H9 (cell line): ENCODE measurements at regions not wholly inside any gene's neighbourhood (a gene's known extent, or its start where the extent isn't known, plus 50 kb on each side); places are given as distances from the start of the nearest gene placed in this dataset.

Experiments
- DNase-seq: peaks from one replicate; pipeline ENCODE4 v3.0.0-alpha.2; 2017
- H2AFZ ChIP-seq: one replicate; pipeline ENCODE4 v1.6.1; 2013; ENCODE audit warnings: mild to moderate bottlenecking, low read length, control low read depth, moderate library complexity
- H2AK5ac ChIP-seq: 2 replicates; pipeline ENCODE4 v1.6.1; 2013; ENCODE audit warnings: low read length, control low read depth, mixed read lengths; ENCODE audit not compliant: insufficient read length
- H2BK120ac ChIP-seq: one replicate; pipeline ENCODE4 v1.6.1; 2013; ENCODE audit warnings: low read depth, mild to moderate bottlenecking, low read length, control low read depth, inconsistent platforms; ENCODE audit not compliant: poor library complexity, severe bottlenecking
- H2BK12ac ChIP-seq: 2 replicates; pipeline ENCODE4 v1.6.1; 2013; ENCODE audit warnings: low read length, control low read depth, mixed read lengths, low read depth; ENCODE audit not compliant: insufficient read length
- H2BK15ac ChIP-seq: 2 replicates; pipeline ENCODE4 v1.6.1; 2013; ENCODE audit warnings: low read depth, low read length, control low read depth
- H2BK20ac ChIP-seq: one replicate; pipeline ENCODE4 v1.6.1; 2013; ENCODE audit warnings: low read depth, mild to moderate bottlenecking, low read length, control low read depth, inconsistent platforms; ENCODE audit not compliant: poor library complexity, severe bottlenecking
- H2BK5ac ChIP-seq: 2 replicates; pipeline ENCODE4 v1.6.1; 2013; ENCODE audit warnings: low read length, control low read depth, mixed read lengths; ENCODE audit not compliant: insufficient read length
- H3K14ac ChIP-seq: 2 replicates; pipeline ENCODE4 v1.6.1; 2013; ENCODE audit warnings: low read length, control low read depth; ENCODE audit not compliant: insufficient read depth
- H3K18ac ChIP-seq: 2 replicates; pipeline ENCODE4 v1.6.1; 2013; ENCODE audit warnings: low read depth, mild to moderate bottlenecking, mixed read lengths, low read length, control low read depth; ENCODE audit not compliant: insufficient read length
- H3K23ac ChIP-seq: 2 replicates; pipeline ENCODE4 v1.6.1; 2013; ENCODE audit warnings: low read length, control low read depth, mixed read lengths, low read depth; ENCODE audit not compliant: insufficient read length
- H3K23me2 ChIP-seq: 2 replicates; pipeline ENCODE4 v1.6.1; 2013; ENCODE audit warnings: low read depth, mild to moderate bottlenecking, mixed read lengths, low read length, control low read depth; ENCODE audit not compliant: insufficient read length, poor library complexity, severe bottlenecking
- H3K27ac ChIP-seq: 2 replicates; pipeline ENCODE4 v1.5.1; 2013; ENCODE audit warnings: low read length, control low read depth, mixed read lengths, low read depth; ENCODE audit not compliant: insufficient read length
- H3K27me3 ChIP-seq: 2 replicates; pipeline ENCODE4 v1.6.1; 2013; ENCODE audit warnings: low read length, control low read depth, inconsistent platforms; ENCODE audit not compliant: insufficient read depth
- H3K4ac ChIP-seq: 2 replicates; pipeline ENCODE4 v1.6.1; 2013; ENCODE audit warnings: low read depth, mild to moderate bottlenecking, control low read depth, inconsistent platforms, low read length, moderate library complexity
- H3K4me1 ChIP-seq: 2 replicates; pipeline ENCODE4 v1.6.1; 2013; ENCODE audit warnings: low read length, control low read depth, inconsistent platforms; ENCODE audit not compliant: insufficient read depth
- H3K4me2 ChIP-seq: 2 replicates; pipeline ENCODE4 v1.6.1; 2013; ENCODE audit warnings: low read length, control low read depth, mixed read lengths; ENCODE audit not compliant: insufficient read length, insufficient read depth
- H3K56ac ChIP-seq: 2 replicates; pipeline ENCODE4 v1.6.1; 2013; ENCODE audit warnings: low read depth, mild to moderate bottlenecking, mixed read lengths, low read length, control low read depth; ENCODE audit not compliant: insufficient read length
- H3K79me1 ChIP-seq: 2 replicates; pipeline ENCODE4 v1.6.1; 2013; ENCODE audit warnings: low read depth, mild to moderate bottlenecking, moderate library complexity, low read length, control low read depth, inconsistent platforms; ENCODE audit not compliant: insufficient read depth, poor library complexity, severe bottlenecking
- H3K79me2 ChIP-seq: 2 replicates; pipeline ENCODE4 v1.6.1; 2013; ENCODE audit warnings: low read length, control low read depth, inconsistent platforms; ENCODE audit not compliant: insufficient read depth
- H3K9ac ChIP-seq: 2 replicates; pipeline ENCODE4 v1.6.1; 2013; ENCODE audit warnings: low read length, control low read depth, mixed read lengths; ENCODE audit not compliant: insufficient read length; ENCODE audit errors: extremely low read depth
- H3K9me3 ChIP-seq: one replicate; pipeline ENCODE4 v1.6.1; 2013; ENCODE audit warnings: low read depth, low read length, inconsistent platforms; ENCODE audit not compliant: control insufficient read depth
- H3T11ph ChIP-seq: one replicate; pipeline ENCODE4 v1.6.1; 2013; ENCODE audit warnings: mild to moderate bottlenecking, low read length, control low read depth, inconsistent platforms
- H4K20me1 ChIP-seq: one replicate; pipeline ENCODE4 v1.6.1; 2013; ENCODE audit not compliant: control insufficient read depth, insufficient read length, insufficient read depth
- H4K5ac ChIP-seq: 2 replicates; pipeline ENCODE4 v1.6.1; 2013; ENCODE audit warnings: low read depth, mild to moderate bottlenecking, mixed read lengths, low read length, control low read depth; ENCODE audit not compliant: insufficient read length
- H4K8ac ChIP-seq: replicated peaks from 2 replicates; pipeline ENCODE4 v1.6.1; 2013; ENCODE audit warnings: low read length, control low read depth, mixed read lengths, low read depth; ENCODE audit not compliant: insufficient read length
- H4K91ac ChIP-seq: 2 replicates; pipeline ENCODE4 v1.6.1; 2013; ENCODE audit warnings: low read depth, mild to moderate bottlenecking, moderate library complexity, mixed read lengths, low read length, control low read depth; ENCODE audit not compliant: insufficient read length
- H3K27ac Mint-ChIP-seq, 3 experiments: 2 replicates in 2 of 3; 3 replicates in 1 of 3; pipeline ENCODE4 v1.8.0; 2020 to 2021; ENCODE audit warnings: mixed read lengths in 3 of 3, mild to moderate bottlenecking in 1 of 3, moderate library complexity in 1 of 3
- H3K27me3 Mint-ChIP-seq: 2 replicates; pipeline ENCODE4 v1.8.0; 2021; ENCODE audit warnings: low read depth, mild to moderate bottlenecking, moderate library complexity, mixed read lengths
- H3K36me3 Mint-ChIP-seq, 3 experiments: 2 replicates in 2 of 3; 3 replicates in 1 of 3; pipeline ENCODE4 v1.8.0; 2020 to 2021; ENCODE audit warnings: low read depth in 3 of 3, mixed read lengths in 3 of 3; ENCODE audit not compliant: insufficient read depth in 1 of 3
- H3K4me1 Mint-ChIP-seq, 2 experiments: 2 replicates each; pipeline ENCODE4 v1.8.0; 2020; ENCODE audit warnings: mixed read lengths in 2 of 2
- H3K4me3 Mint-ChIP-seq, 2 experiments: 2 replicates in 1 of 2; 3 replicates in 1 of 2; pipeline ENCODE4 v1.8.0; 2020 to 2021; ENCODE audit warnings: mild to moderate bottlenecking in 2 of 2, mixed read lengths in 2 of 2, moderate library complexity in 1 of 2
- H3K9me3 Mint-ChIP-seq, 2 experiments: 2 replicates in 1 of 2; 3 replicates in 1 of 2; pipeline ENCODE4 v1.8.0; 2020; ENCODE audit warnings: mild to moderate bottlenecking in 2 of 2, mixed read lengths in 2 of 2, moderate library complexity in 1 of 2
- CTCF ChIP-seq: fragments of 200-600 bp; sonication (generic); conservative IDR thresholded peaks from 3 replicates; pipeline ENCODE4 v1.8.0; 2021; ENCODE audit warnings: antibody characterized with exemption, mild to moderate bottlenecking
- WGBS: extraction: QIAGEN DNeasy Blood & Tissue Kit; methylation state at CpG from one replicate; pipeline ENCODE4 v1.1.7; 2013; ENCODE audit warnings: missing lambda C conversion rate, low lambda C conversion rate, mixed read lengths; ENCODE audit not compliant: insufficient read length; ENCODE audit errors: extremely low coverage; 5-methylcytosine and 5-hydroxymethylcytosine counted together

GRCh38 chr14:42869681-42870080 is 1263.0 kb downstream of the LRFN5 start:
- no peak overlapping the region for H4K91ac ChIP-seq

More at GRCh38 chr14:42869681-42870080, 1263.0 kb downstream of the LRFN5 start:
- H3K9me3 Mint-ChIP-seq, result no peaks in the 10 kb centered on the region
- Histone ChIP-seq H3K4ac (no peak overlapping the region), H4K8ac (no peak overlapping the region), H3K23me2 (no peaks in the 10 kb centered on the region), H2BK20ac (no peak overlapping the region), H3K9me3 (no peaks in the 10 kb centered on the region), H2BK120ac (no peak overlapping the region), H4K20me1 (no peaks in the 10 kb centered on the region), H2BK5ac (no peak overlapping the region), H3K79me1 (no peaks in the 10 kb centered on the region), H3K79me2 (no peaks in the 10 kb centered on the region), H4K5ac (no peak overlapping the region), H3K27ac (no peak overlapping the region), H2AFZ (no peak overlapping the region), H3K27me3 (no peaks in the 10 kb centered on the region), H3K14ac (no peak overlapping the region), H3K4me1 (no peaks in the 10 kb centered on the region), H3K23ac (no peak overlapping the region), H3K9ac (no peak overlapping the region), H3K56ac (no peak overlapping the region), H3T11ph (no peak overlapping the region), H2BK12ac (no peak overlapping the region), H3K4me2 (no peak overlapping the region), H2AK5ac (no peak overlapping the region), H2BK15ac (no peak overlapping the region), H3K18ac (no peak overlapping the region)
- TF ChIP-seq CTCF, result no peak
- DNase-seq, result no peak
- H3K36me3 Mint-ChIP-seq, result no peaks in the 10 kb centered on the region
- H3K4me3 Mint-ChIP-seq, result no peak overlapping the region
- peaks cover 5% of the 10 kb centered on the region in 2 experiments for H3K4me1 Mint-ChIP-seq
- no peak overlapping the region; a peak in 1 of 7 replicates for H3K27ac Mint-ChIP-seq
- H3K27me3 Mint-ChIP-seq, result no peaks in the 10 kb centered on the region
- no CpG with 5 or more reads among the region's 1 CpG for WGBS
